ENCODE measurements at regions not wholly inside any gene's neighbourhood (a gene's known extent, or its start where the extent isn't known, plus 50 kb on each side); places are given as distances from the start of the nearest gene placed in this dataset.

DNA sequence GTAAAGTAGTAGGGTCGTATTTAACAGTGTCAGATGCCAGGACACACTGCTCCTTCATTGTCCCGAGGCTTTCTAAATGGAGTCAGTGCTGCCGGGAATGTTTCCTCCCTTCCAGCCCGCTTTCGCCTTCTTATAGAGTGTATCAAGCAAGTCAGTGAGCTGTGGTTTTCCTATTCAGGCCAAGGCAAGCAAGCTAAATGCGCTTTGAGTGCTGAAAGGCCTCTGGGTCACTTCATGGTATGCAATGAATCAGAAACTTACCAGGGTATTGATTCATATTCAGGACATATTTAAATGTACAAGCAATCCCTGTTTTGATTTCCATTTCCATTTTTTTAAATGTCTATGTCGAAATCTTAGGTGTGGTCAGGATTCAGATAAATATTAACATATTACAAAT lies 327.9 kb upstream of the SOX9 start:
- no peak for TF ChIP-seq CTCF (conservative IDR thresholded peaks at IDR 0.05; ENCODE audit: low read depth in 2 of 2)
- TF ChIP-seq POLR2AphosphoS5 (IDR thresholded peaks at IDR 0.05; ENCODE audit: low read depth) = no peak
- no peak for TF ChIP-seq STAT1 (IDR thresholded peaks at IDR 0.05; ENCODE audit: unreplicated experiment)
- TF ChIP-seq EZH2phosphoT487 (IDR thresholded peaks at IDR 0.05; ENCODE audit: unreplicated experiment) = no peak
- TF ChIP-seq JUNB (IDR thresholded peaks at IDR 0.05; ENCODE audit: unreplicated experiment) = no peak
- no peak for TF ChIP-seq EZH2 (IDR thresholded peaks at IDR 0.05; ENCODE audit: low read depth, unreplicated experiment)
- no peak for TF ChIP-seq CREB1 (CRISPR knock-in tag; IDR thresholded peaks at IDR 0.05; ENCODE audit: low read depth)

Measured in GM23338 (cell line).